NT2/D1 (cell line): ENCODE measurements at regions not wholly inside any gene's neighbourhood (a gene's known extent, or its start where the extent isn't known, plus 50 kb on each side); places are given as distances from the start of the nearest gene placed in this dataset.

Experiments
- SUZ12 ChIP-seq: IDR thresholded peaks from 2 replicates; pipeline ENCODE4 v1.6.1; 2011; ENCODE audit not compliant: insufficient read length, insufficient read depth; ENCODE audit errors: extremely low read depth
- YY1 ChIP-seq: IDR thresholded peaks from 2 replicates; pipeline ENCODE4 v1.6.1; 2011; ENCODE audit not compliant: insufficient read length, insufficient read depth
- ZNF274 ChIP-seq: IDR thresholded peaks from 2 replicates; pipeline ENCODE4 v1.6.1; 2011; ENCODE audit warnings: mild to moderate bottlenecking, low read depth, low read length

GRCh38 chr11:36718451-36718850 lies 120.4 kb upstream of the RAG2 start:
- TF ChIP-seq ZNF274 (no peak), YY1 (no peak), SUZ12 (no peak)
